Mesendoderm (in vitro differentiated cells): ENCODE measurements at regions not wholly inside any gene's neighbourhood (a gene's known extent, or its start where the extent isn't known, plus 50 kb on each side); places are given as distances from the start of the nearest gene placed in this dataset.

Source experiments
- DNase-seq: peaks from one replicate; pipeline ENCODE4 v3.0.0; 2013
- H2AK5ac ChIP-seq: 2 replicates; pipeline ENCODE4 v1.6.1; 2013; ENCODE audit warnings: low read length, inconsistent platforms
- H2BK120ac ChIP-seq: 2 replicates; pipeline ENCODE4 v1.6.1; 2013; ENCODE audit warnings: low read depth, mild to moderate bottlenecking, low read length, moderate library complexity, mixed read lengths
- H2BK15ac ChIP-seq: replicated peaks from 2 replicates; pipeline ENCODE4 v1.6.1; 2013; ENCODE audit warnings: low read depth, mild to moderate bottlenecking, moderate library complexity
- H2BK5ac ChIP-seq: 2 replicates; pipeline ENCODE4 v1.6.1; 2013; ENCODE audit warnings: low read length, inconsistent platforms
- H3K18ac ChIP-seq: 2 replicates; pipeline ENCODE4 v1.6.1; 2013; ENCODE audit warnings: mild to moderate bottlenecking, low read length, mixed read lengths
- H3K23ac ChIP-seq: one replicate; pipeline ENCODE4 v1.6.1; 2013; ENCODE audit warnings: low read length
- H3K27ac ChIP-seq: 2 replicates; pipeline ENCODE4 v1.5.1; 2013; ENCODE audit warnings: low read depth, mild to moderate bottlenecking, inconsistent platforms, low read length, moderate library complexity
- H3K27me3 ChIP-seq: 2 replicates; pipeline ENCODE4 v1.6.1; 2013; ENCODE audit warnings: low read length, control low read depth, mild to moderate bottlenecking, inconsistent platforms; ENCODE audit not compliant: insufficient read depth, poor library complexity
- H3K36me3 ChIP-seq: 2 replicates; pipeline ENCODE4 v1.6.1; 2013; ENCODE audit warnings: low read length, inconsistent platforms; ENCODE audit not compliant: control insufficient read depth, insufficient read depth
- H3K4ac ChIP-seq: one replicate; pipeline ENCODE4 v1.6.1; 2013; ENCODE audit warnings: low read depth, mild to moderate bottlenecking, low read length, moderate library complexity
- H3K4me1 ChIP-seq: 2 replicates; pipeline ENCODE4 v1.6.1; 2013; ENCODE audit warnings: low read depth, low read length, inconsistent platforms; ENCODE audit not compliant: control insufficient read depth
- H3K4me2 ChIP-seq: 2 replicates; pipeline ENCODE4 v1.6.1; 2013; ENCODE audit warnings: low read length
- H3K4me3 ChIP-seq: 2 replicates; pipeline ENCODE4 v1.5.1; 2013; ENCODE audit warnings: mild to moderate bottlenecking, low read length
- H3K56ac ChIP-seq: one replicate; pipeline ENCODE4 v1.6.1; 2013; ENCODE audit warnings: low read length
- H3K79me1 ChIP-seq: 2 replicates; pipeline ENCODE4 v1.6.1; 2013; ENCODE audit warnings: low read length, inconsistent platforms
- H3K79me2 ChIP-seq: 2 replicates; pipeline ENCODE4 v1.6.1; 2013; ENCODE audit warnings: mild to moderate bottlenecking, low read length; ENCODE audit not compliant: control insufficient read depth, insufficient read depth
- H3K9ac ChIP-seq: 2 replicates; pipeline ENCODE4 v1.6.1; 2013; ENCODE audit warnings: low read length, inconsistent platforms
- H4K5ac ChIP-seq: one replicate; pipeline ENCODE4 v1.6.1; 2013; ENCODE audit warnings: low read length
- H4K8ac ChIP-seq: one replicate; pipeline ENCODE4 v1.6.1; 2013; ENCODE audit warnings: low read depth, mild to moderate bottlenecking, control low read depth, low read length, moderate library complexity
- WGBS: extraction: QIAGEN DNeasy Blood & Tissue Kit; methylation state at CpG from one replicate; pipeline ENCODE4 v1.1.7; 2013; ENCODE audit warnings: low lambda C conversion rate, missing lambda C conversion rate; ENCODE audit not compliant: insufficient coverage; ENCODE audit errors: extremely low coverage; 5-methylcytosine and 5-hydroxymethylcytosine counted together

GRCh38 chr7:53214463-53214862, 179.0 kb downstream of the POM121L12 start:
- Histone ChIP-seq H3K27me3 (no peaks in the 10 kb centered on the region), H4K5ac (no peak overlapping the region), H3K9ac (no peak overlapping the region), H2BK120ac (no peak overlapping the region), H3K56ac (no peak overlapping the region), H3K23ac (no peak overlapping the region), H2BK15ac (no peak overlapping the region), H3K27ac (no peak overlapping the region), H3K4me1 (no peaks in the 10 kb centered on the region), H3K4ac (no peak overlapping the region), H4K8ac (no peak overlapping the region), H3K4me3 (no peak overlapping the region), H2BK5ac (no peak overlapping the region), H3K79me1 (no peaks in the 10 kb centered on the region), H2AK5ac (no peak overlapping the region), H3K36me3 (no peaks in the 10 kb centered on the region), H3K4me2 (no peak overlapping the region), H3K18ac (no peak overlapping the region), H3K79me2 (no peaks in the 10 kb centered on the region)
- no peak for DNase-seq
- no CpG with 5 or more reads among the region's 1 CpG for WGBS

- H4K5ac ChIP-seq = no peak overlapping the region
- peak overlapping the region; percentile 61 for H3K9ac ChIP-seq
- peak overlapping the region; percentile 86 for H3K18ac ChIP-seq
- no peak overlapping the region for H3K23ac ChIP-seq
- H2AK5ac ChIP-seq = no peak overlapping the region
- H3K79me2 ChIP-seq = no peaks in the 10 kb centered on the region
- no peaks in the 10 kb centered on the region for H3K4me1 ChIP-seq
- no peaks in the 10 kb centered on the region for H3K36me3 ChIP-seq
- peak; percentile 73 for DNase-seq
- H3K4me2 ChIP-seq = peak overlapping the region; percentile 37
- no peak overlapping the region for H2BK5ac ChIP-seq
- peak overlapping the region; percentile 90 for H3K27ac ChIP-seq
- H3K79me1 ChIP-seq = no peaks in the 10 kb centered on the region
- WGBS = no CpG with 5 or more reads among the region's 46 CpGs
- no peak overlapping the region for H4K8ac ChIP-seq
- no peak overlapping the region for H2BK15ac ChIP-seq
- H3K4ac ChIP-seq = peak overlapping the region; percentile 26
- H2BK120ac ChIP-seq = peak overlapping the region; percentile 7
- H3K4me3 ChIP-seq = peak overlapping the region; percentile 27
- no peaks in the 10 kb centered on the region for H3K27me3 ChIP-seq
- peak overlapping the region; percentile 83 for H3K56ac ChIP-seq
Measured at GRCh38 chr7:53218730-53219504, 183.5 kb downstream of the POM121L12 start.

- Histone ChIP-seq H3K79me2 (no peaks in the 10 kb centered on the region), H4K5ac (no peak overlapping the region), H2AK5ac (no peak overlapping the region), H3K27ac (no peak overlapping the region), H3K79me1 (no peaks in the 10 kb centered on the region), H3K4me1 (no peaks in the 10 kb centered on the region), H2BK120ac (no peak overlapping the region), H3K9ac (no peak overlapping the region), H2BK15ac (peak overlapping the region; percentile 97), H3K4me3 (no peak overlapping the region), H3K27me3 (no peaks in the 10 kb centered on the region), H3K4me2 (no peak overlapping the region), H3K56ac (no peak overlapping the region), H3K4ac (no peak overlapping the region), H2BK5ac (no peak overlapping the region), H3K23ac (no peak overlapping the region), H4K8ac (no peak overlapping the region), H3K18ac (no peak overlapping the region), H3K36me3 (no peaks in the 10 kb centered on the region)
- peak; percentile 27 for DNase-seq
- no CpG with 5 or more reads among the region's 4 CpGs for WGBS
Measured at GRCh38 chr7:53229202-53229601, 193.8 kb downstream of the POM121L12 start.

GRCh38 chr7:53237344-53237913, 202.0 kb downstream of the POM121L12 start:
- peak overlapping the region; percentile 4 for H2BK120ac ChIP-seq
- no peak overlapping the region for H2BK5ac ChIP-seq
- H3K4me2 ChIP-seq = no peak overlapping the region
- no peak overlapping the region for H3K23ac ChIP-seq
- H4K8ac ChIP-seq = no peak overlapping the region
- H3K4ac ChIP-seq = peak overlapping the region; percentile 70
- H4K5ac ChIP-seq = no peak overlapping the region
- no peaks in the 10 kb centered on the region for H3K27me3 ChIP-seq
- no peak overlapping the region for H3K27ac ChIP-seq
- DNase-seq = peak; percentile 85
- WGBS = no CpG with 5 or more reads among the region's 4 CpGs
- H3K79me2 ChIP-seq = no peaks in the 10 kb centered on the region
- peaks cover 6% of the 10 kb centered on the region for H3K4me1 ChIP-seq
- no peaks in the 10 kb centered on the region for H3K79me1 ChIP-seq
- no peak overlapping the region for H3K56ac ChIP-seq
- H2BK15ac ChIP-seq = no peak overlapping the region
- H3K18ac ChIP-seq = peak overlapping the region; percentile 97
- no peak overlapping the region for H2AK5ac ChIP-seq
- H3K4me3 ChIP-seq = no peak overlapping the region
- H3K9ac ChIP-seq = no peak overlapping the region
- H3K36me3 ChIP-seq = no peaks in the 10 kb centered on the region

- Histone ChIP-seq H2AK5ac (no peak overlapping the region), H3K36me3 (no peaks in the 10 kb centered on the region), H2BK120ac (peak overlapping the region; percentile 68), H3K18ac (peak overlapping the region; percentile 86), H3K4me3 (no peak overlapping the region), H3K27me3 (no peaks in the 10 kb centered on the region), H3K4ac (peak overlapping the region; percentile 93), H2BK5ac (peak overlapping the region; percentile 90), H3K4me2 (no peak overlapping the region), H3K9ac (no peak overlapping the region), H3K27ac (peak overlapping the region; percentile 18), H2BK15ac (no peak overlapping the region), H3K56ac (peak overlapping the region; percentile 29), H3K4me1 (peaks cover 6% of the 10 kb centered on the region), H3K79me2 (no peaks in the 10 kb centered on the region), H4K5ac (no peak overlapping the region), H3K79me1 (no peaks in the 10 kb centered on the region), H3K23ac (no peak overlapping the region), H4K8ac (peak overlapping the region; percentile 57)
- WGBS = no CpG with 5 or more reads among the region's 6 CpGs
- DNase-seq = peak; percentile 29
Measured at GRCh38 chr7:53238021-53238605, 202.7 kb downstream of the POM121L12 start.
